HepG2 (cell line): ENCODE measurements at regions not wholly inside any gene's neighbourhood (a gene's known extent, or its start where the extent isn't known, plus 50 kb on each side); places are given as distances from the start of the nearest gene placed in this dataset.

Source experiments
- ATAC-seq: fragments of 200-7000 bp; cut with Tn5 transposase; 3 replicates; pipeline ENCODE4 v1.9.1; 2020; ENCODE audit warnings: mild to moderate bottlenecking, moderate library complexity
- BruUV-seq: library from RNA; stranded (reverse); fragments of 400-500 nt; replicated peaks from 2 replicates; lab custom pipeline; 2021; lab: Mats Ljungman, UMichigan
- CTCF ChIA-PET: fragments of 300-600 bp; formaldehyde crosslinking; extraction: SDS; loops from one replicate; lab custom pipeline; 2021; ENCODE audit warnings: low total read pairs, inconsistent platforms, low intra/inter-chr PET ratio; lab: Yijun Ruan, JAX
- POLR2A ChIA-PET: fragments of 350-600 bp; sonication (Branson Sonifier 250); formaldehyde crosslinking; loops from one replicate; lab custom pipeline; 2020; ENCODE audit warnings: antibody characterized with exemption, inconsistent platforms; lab: Yijun Ruan, JAX
- DNase-seq: peaks from one replicate; pipeline ENCODE4 v3.0.0-alpha.2; 2015; ENCODE audit warnings: low spot score
- FAIRE-seq: peaks from 3 replicates; lab custom pipeline; 2011; peaks lifted over from hg19 to GRCh38; lab: Jason Lieb, UNC
- H2AFZ ChIP-seq: one replicate; pipeline ENCODE4 v1.6.1; 2011; ENCODE audit warnings: low read length, inconsistent platforms
- H3K27ac ChIP-seq: fragments of 300-600 bp; 3 replicates; pipeline ENCODE4 v1.8.0; 2011; ENCODE audit warnings: mixed run types, mild to moderate bottlenecking, mixed read lengths, low read length, inconsistent platforms; ENCODE audit not compliant: insufficient read depth; ENCODE audit errors: extremely low read length
- H3K27me3 ChIP-seq, 2 experiments: fragments of 200-600 bp in 1 of 2; 2 replicates in 1 of 2; 3 replicates in 1 of 2; pipeline versions ENCODE4 v1.6.0 to v1.8.0; 2011; ENCODE audit warnings: low read length in 2 of 2, mild to moderate bottlenecking in 2 of 2, moderate library complexity in 2 of 2, inconsistent platforms in 1 of 2; ENCODE audit not compliant: insufficient read depth in 2 of 2, control insufficient read depth in 1 of 2
- H3K36me3 ChIP-seq, 2 experiments: fragments of 200-600 bp in 1 of 2; replicated peaks in 1 of 2; 2 replicates in 1 of 2; 3 replicates in 1 of 2; pipeline versions ENCODE4 v1.5.1 to v1.8.0; 2011; ENCODE audit warnings: low read length in 2 of 2, inconsistent platforms in 1 of 2; ENCODE audit not compliant: insufficient read depth in 2 of 2, control insufficient read depth in 1 of 2
- H3K4me1 ChIP-seq: 2 replicates; pipeline ENCODE4 v1.5.1; 2012; ENCODE audit warnings: low read length, inconsistent platforms; ENCODE audit not compliant: insufficient read depth
- H3K4me2 ChIP-seq: 2 replicates; pipeline ENCODE4 v1.6.0; 2011; ENCODE audit warnings: low read depth, low read length, inconsistent platforms
- H3K4me3 ChIP-seq, 3 experiments: fragments of 200-600 bp in 1 of 3; sonication (generic), shearing (Covaris generic) in 1 of 3; replicated peaks in 1 of 3; 2 replicates each; pipeline ENCODE4 v1.5.1; 2011 to 2016; ENCODE audit warnings: low read length in 3 of 3, inconsistent platforms in 2 of 3, low read depth in 2 of 3, mild to moderate bottlenecking in 2 of 3, control low read depth in 1 of 3, mixed read lengths in 1 of 3; ENCODE audit not compliant: insufficient read depth in 1 of 3
- H3K79me2 ChIP-seq: one replicate; pipeline ENCODE4 v1.6.1; 2011; ENCODE audit warnings: low read length, inconsistent platforms; ENCODE audit not compliant: insufficient read depth
- H3K9ac ChIP-seq: 2 replicates; pipeline ENCODE4 v1.6.0; 2011; ENCODE audit warnings: mild to moderate bottlenecking, low read depth, low read length, inconsistent platforms; ENCODE audit not compliant: insufficient read depth
- H3K9me3 ChIP-seq: 2 replicates; pipeline ENCODE4 v1.5.1; 2012; ENCODE audit warnings: mild to moderate bottlenecking, low read length
- H4K20me1 ChIP-seq: 2 replicates; pipeline ENCODE4 v1.6.0; 2011; ENCODE audit warnings: inconsistent platforms, mild to moderate bottlenecking, low read length, moderate library complexity; ENCODE audit not compliant: insufficient read depth
- ATF7-NPFF ChIP-seq: sonication (generic); formaldehyde crosslinking; IDR thresholded peaks from 2 replicates; pipeline ENCODE4 v1.8.1; 2023; ENCODE audit warnings: mild to moderate bottlenecking, low read depth, missing genetic modification reagents, moderate library complexity
- IRF1 ChIP-seq: sonication (generic); formaldehyde crosslinking; IDR thresholded peaks from 2 replicates; pipeline ENCODE4 v1.4.0; 2020; ENCODE audit warnings: low read depth, mild to moderate bottlenecking, missing genetic modification reagents
- MXD3 ChIP-seq: IDR thresholded peaks from 2 replicates; pipeline ENCODE4 v1.6.1; 2016; ENCODE audit warnings: mild to moderate bottlenecking, missing biosample characterization, missing genetic modification reagents
- TCF7 ChIP-seq: sonication (generic); IDR thresholded peaks from 2 replicates; pipeline ENCODE4 v1.6.1; 2016; ENCODE audit warnings: antibody characterized with exemption, low read depth
- THAP11 ChIP-seq: IDR thresholded peaks from 2 replicates; pipeline ENCODE4 v1.6.1; 2016; ENCODE audit warnings: missing biosample characterization, missing genetic modification reagents
- YY1 ChIP-seq: IDR thresholded peaks from 2 replicates; pipeline ENCODE4 v1.6.1; 2011; ENCODE audit warnings: low read length, low read depth, moderate library complexity, mild to moderate bottlenecking; ENCODE audit not compliant: insufficient read depth, insufficient replicate concordance
- ZBTB1 ChIP-seq: sonication (generic); formaldehyde crosslinking; IDR thresholded peaks from 2 replicates; pipeline ENCODE4 v1.4.0; 2020; ENCODE audit warnings: missing genetic modification reagents, borderline replicate concordance
- ZHX1 ChIP-seq: sonication (generic); formaldehyde crosslinking; IDR thresholded peaks from 2 replicates; pipeline ENCODE4 v1.8.1; 2022; ENCODE audit warnings: low read depth, mild to moderate bottlenecking, missing genetic modification reagents
- ZKSCAN1 ChIP-seq: fragments of 150-350 bp; IDR thresholded peaks from 2 replicates; pipeline ENCODE4 v1.6.1; 2014; ENCODE audit warnings: low read length
- ZNF430 ChIP-seq: sonication (generic); formaldehyde crosslinking; IDR thresholded peaks from 2 replicates; pipeline ENCODE4 v1.9.0; 2021; ENCODE audit warnings: mild to moderate bottlenecking, missing genetic modification reagents
- ZNF446 ChIP-seq: sonication (generic); formaldehyde crosslinking; IDR thresholded peaks from 2 replicates; pipeline ENCODE4 v1.5.0; 2020; ENCODE audit warnings: mild to moderate bottlenecking, missing genetic modification reagents
- ZUFSP ChIP-seq: sonication (generic); formaldehyde crosslinking; IDR thresholded peaks from 2 replicates; pipeline ENCODE4 v1.9.0; 2021; ENCODE audit warnings: missing genetic modification reagents, mild to moderate bottlenecking, borderline replicate concordance
- WGBS: methylation state at CpG from one replicate; pipeline ENCODE4 v1.1.6; 2017; ENCODE audit warnings: low lambda C conversion rate; 5-methylcytosine and 5-hydroxymethylcytosine counted together
- in situ Hi-C: cut with HindIII; loops from 2 replicates; pipeline ENCODE4 v1.10.0; 2017; ENCODE audit warnings: low pct_unique_long_range_greater_than_20kb; ENCODE audit not compliant: extremely low pct_ligation_motif_present
- intact Hi-C: fragments of 100-400 bp; cut with micrococcal nuclease; formaldehyde crosslinking; loops from one replicate; pipeline ENCODE4 v1.10.0; 2022; ENCODE audit not compliant: unreplicated experiment

- DNase-seq: no peak
- no CpG with 5 or more reads among the region's 9 CpGs for WGBS
- Histone ChIP-seq H3K4me1 (no peaks in the 10 kb centered on the region), H3K27me3 (no peaks in the 10 kb centered on the region), H3K79me2 (no peaks in the 10 kb centered on the region), H3K4me3 (no peak overlapping the region), H3K27ac (no peak overlapping the region), H3K9me3 (peaks cover 22% of the 10 kb centered on the region), H3K36me3 (no peaks in the 10 kb centered on the region), H4K20me1 (no peaks in the 10 kb centered on the region), H2AFZ (no peak overlapping the region), H3K4me2 (no peak overlapping the region), H3K9ac (no peak overlapping the region)
- in situ Hi-C loops: no loop called here
- no peak for ATAC-seq
- no TSS peak for BruUV-seq
- TF ChIP-seq ZNF430 (CRISPR knock-in tag) (no peak), ZHX1 (CRISPR knock-in tag) (no peak), ZBTB1 (CRISPR knock-in tag) (no peak), ZUFSP (CRISPR knock-in tag) (no peak), YY1 (no peak), ZNF446 (CRISPR knock-in tag) (no peak), MXD3 (CRISPR knock-in tag) (no peak), IRF1 (CRISPR knock-in tag) (no peak), TCF7 (no peak), ATF7-NPFF (CRISPR knock-in tag) (no peak), THAP11 (CRISPR knock-in tag) (no peak), ZKSCAN1 (no peak)
- FAIRE-seq: no peak
- ChIA-PET CTCF (no interaction called here), POLR2A (no interaction called here)
- intact Hi-C loops: no loop called here
Observed at GRCh38 chrY:19232276-19232994, 458.9 kb upstream of the HSFY2 start.
